Dendritic cell treated with granulocyte-macrophage colony-stimulating factor and Interleukin-4, amounts not matched to agents 40 ng/mL and 50 ng/mL, for 4 days (primary cell): ENCODE measurements at regions not wholly inside any gene's neighbourhood (a gene's known extent, or its start where the extent isn't known, plus 50 kb on each side); places are given as distances from the start of the nearest gene placed in this dataset.

Experiments
- H3K27ac Mint-ChIP-seq: one replicate; pipeline ENCODE4 v1.8.0; 2022; ENCODE audit warnings: mild to moderate bottlenecking, mixed read lengths
- H3K27me3 Mint-ChIP-seq: one replicate; pipeline ENCODE4 v1.8.0; 2022; ENCODE audit warnings: mild to moderate bottlenecking, mixed read lengths
- H3K36me3 Mint-ChIP-seq: one replicate; pipeline ENCODE4 v1.8.0; 2022; ENCODE audit warnings: low read depth, mixed read lengths
- H3K4me1 Mint-ChIP-seq: one replicate; pipeline ENCODE4 v1.8.0; 2022; ENCODE audit warnings: low read depth, mixed read lengths
- H3K4me3 Mint-ChIP-seq: one replicate; pipeline ENCODE4 v1.8.0; 2022; ENCODE audit warnings: mild to moderate bottlenecking, moderate library complexity, mixed read lengths
- H3K9me3 Mint-ChIP-seq: one replicate; pipeline ENCODE4 v1.8.0; 2022; ENCODE audit warnings: mixed read lengths
- intact Hi-C: fragments of 100-400 bp; cut with micrococcal nuclease; formaldehyde crosslinking; loops from one replicate; pipeline ENCODE4 v1.15.0; 2022

DNA sequence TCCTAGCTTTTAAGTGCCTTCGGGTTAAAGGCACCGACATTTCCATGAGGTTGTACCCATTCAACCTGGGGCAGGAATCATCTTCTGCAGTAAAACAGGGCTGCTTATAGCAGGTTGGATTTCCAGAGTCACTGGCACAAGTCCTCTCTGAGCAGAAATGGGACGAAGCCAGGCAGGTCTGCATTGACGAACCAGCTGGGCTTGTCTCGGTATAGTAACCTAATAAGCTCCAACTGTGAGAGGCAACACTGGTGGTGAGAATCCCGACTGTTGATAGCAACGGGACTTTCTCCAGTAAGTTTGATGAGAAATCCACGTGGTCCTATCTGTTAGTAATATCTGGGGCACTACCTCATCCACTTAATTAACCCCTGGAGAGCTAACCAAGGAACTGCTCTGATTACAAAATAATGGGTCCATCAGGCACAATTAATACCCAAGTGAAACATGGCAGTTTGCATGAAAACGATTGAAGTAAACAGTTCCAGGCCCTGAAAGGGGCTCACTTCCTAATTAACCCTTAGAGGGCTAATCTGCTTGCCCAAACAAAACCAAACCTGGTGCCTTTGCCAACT, 491.0 kb upstream of the C9orf72 start:
- H3K4me1 Mint-ChIP-seq, result no peaks in the 10 kb centered on the region
- intact Hi-C loops, result no loop called here
- no peaks in the 10 kb centered on the region for H3K36me3 Mint-ChIP-seq
- H3K4me3 Mint-ChIP-seq, result no peak overlapping the region
- no peaks in the 10 kb centered on the region for H3K27me3 Mint-ChIP-seq
- no peaks in the 10 kb centered on the region for H3K9me3 Mint-ChIP-seq
- no peak overlapping the region for H3K27ac Mint-ChIP-seq

DNA sequence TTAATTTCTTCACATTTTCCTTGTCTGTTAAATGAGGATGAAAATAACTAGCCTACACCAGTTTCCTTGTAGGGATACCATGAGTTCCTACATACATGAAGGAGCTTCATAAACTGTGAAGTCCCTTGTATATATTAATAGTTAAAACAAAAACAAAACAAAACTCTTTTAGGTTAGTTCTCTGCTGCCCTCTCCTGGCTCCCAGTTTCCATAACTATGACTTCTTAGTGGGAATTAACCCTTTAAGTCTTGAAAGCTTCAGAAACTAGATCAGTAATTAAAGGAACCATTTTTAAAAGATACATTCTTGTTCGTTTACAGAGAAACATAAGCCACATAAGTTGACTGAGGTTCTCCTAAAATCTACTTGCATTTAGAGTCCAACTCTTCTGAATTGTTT, 500.0 kb upstream of the C9orf72 start:
- Mint-ChIP-seq H3K27ac (no peak overlapping the region), H3K9me3 (no peaks in the 10 kb centered on the region), H3K27me3 (no peaks in the 10 kb centered on the region), H3K4me3 (no peak overlapping the region), H3K36me3 (no peaks in the 10 kb centered on the region), H3K4me1 (no peaks in the 10 kb centered on the region)
- intact Hi-C loops, result loop anchor here (1.0 to 10.0 kb wide), 2 partner anchors 347 to 528 kb away; no protein-coding TSS in a partner anchor

DNA sequence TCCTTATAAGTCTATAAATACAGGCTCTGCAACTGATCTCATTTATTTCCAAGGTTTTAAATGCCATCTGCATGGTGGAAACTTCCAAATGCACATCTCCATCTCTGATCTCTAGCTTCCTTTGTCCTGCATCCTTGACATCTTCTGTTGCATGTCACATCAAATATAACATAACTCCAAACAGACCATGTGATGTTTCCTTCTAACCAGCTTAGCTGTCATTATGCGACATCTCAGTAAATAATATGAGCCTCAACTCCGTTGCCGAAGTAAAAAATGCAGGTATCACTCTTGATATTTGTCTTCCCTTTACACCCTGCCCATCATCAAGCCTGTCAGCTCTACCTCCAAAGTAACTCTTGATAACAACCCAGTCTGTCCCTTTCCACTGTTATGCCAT, 506.4 kb upstream of the C9orf72 start:
- Mint-ChIP-seq H3K36me3 (no peaks in the 10 kb centered on the region), H3K27ac (no peak overlapping the region), H3K4me1 (no peaks in the 10 kb centered on the region), H3K4me3 (no peak overlapping the region), H3K9me3 (no peaks in the 10 kb centered on the region), H3K27me3 (no peaks in the 10 kb centered on the region)
- intact Hi-C loops, result loop anchor here (10.0 kb wide), 1 partner anchor 535 kb away; no protein-coding TSS in a partner anchor

DNA sequence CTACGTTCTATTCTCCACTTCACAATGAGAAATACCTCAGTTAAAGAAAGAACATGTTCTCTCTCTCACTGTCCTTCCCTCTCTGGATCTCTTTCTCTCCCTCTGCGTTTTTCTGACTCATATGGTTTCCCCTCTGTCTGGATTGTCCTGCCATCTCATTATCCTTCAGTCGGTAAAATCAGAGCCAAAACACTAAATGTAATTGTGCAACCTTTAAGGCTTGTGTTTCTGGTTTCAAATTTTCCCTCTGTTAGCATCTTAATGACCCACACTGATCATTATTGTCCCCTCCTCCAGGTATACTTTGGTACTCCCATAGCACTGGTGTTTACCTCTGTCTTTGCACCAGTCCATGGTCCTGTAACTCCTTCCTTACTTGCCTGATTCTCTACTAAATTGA, 509.4 kb upstream of the C9orf72 start:
- Mint-ChIP-seq H3K36me3 (no peaks in the 10 kb centered on the region), H3K27me3 (no peaks in the 10 kb centered on the region), H3K4me1 (no peaks in the 10 kb centered on the region), H3K27ac (no peak overlapping the region), H3K4me3 (no peak overlapping the region), H3K9me3 (no peaks in the 10 kb centered on the region)
- intact Hi-C loops, result no loop called here

DNA sequence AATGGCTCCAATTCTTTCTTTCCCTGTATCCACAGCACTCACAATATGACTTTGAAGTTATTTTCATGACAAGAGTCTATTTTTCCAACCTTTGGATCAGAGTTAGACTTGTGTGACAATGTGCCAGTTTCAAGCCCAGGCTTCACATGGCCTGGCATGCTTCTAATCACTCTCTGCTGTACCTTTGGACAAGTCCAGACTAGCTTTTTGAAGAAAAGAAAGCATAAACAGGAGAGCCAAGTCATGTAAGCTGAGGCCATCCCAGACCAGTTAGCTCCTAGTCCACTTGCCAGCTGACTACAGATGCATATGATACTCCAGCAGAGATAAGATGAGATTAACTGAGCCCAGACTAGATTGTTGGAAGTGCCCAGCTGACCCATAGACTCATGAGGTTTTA, 513.6 kb upstream of the C9orf72 start:
- no peaks in the 10 kb centered on the region for H3K4me1 Mint-ChIP-seq
- no peak overlapping the region for H3K4me3 Mint-ChIP-seq
- intact Hi-C loops, result no loop called here
- H3K27me3 Mint-ChIP-seq, result no peaks in the 10 kb centered on the region
- H3K9me3 Mint-ChIP-seq, result peaks cover 11% of the 10 kb centered on the region
- no peaks in the 10 kb centered on the region for H3K36me3 Mint-ChIP-seq
- H3K27ac Mint-ChIP-seq, result no peak overlapping the region

DNA sequence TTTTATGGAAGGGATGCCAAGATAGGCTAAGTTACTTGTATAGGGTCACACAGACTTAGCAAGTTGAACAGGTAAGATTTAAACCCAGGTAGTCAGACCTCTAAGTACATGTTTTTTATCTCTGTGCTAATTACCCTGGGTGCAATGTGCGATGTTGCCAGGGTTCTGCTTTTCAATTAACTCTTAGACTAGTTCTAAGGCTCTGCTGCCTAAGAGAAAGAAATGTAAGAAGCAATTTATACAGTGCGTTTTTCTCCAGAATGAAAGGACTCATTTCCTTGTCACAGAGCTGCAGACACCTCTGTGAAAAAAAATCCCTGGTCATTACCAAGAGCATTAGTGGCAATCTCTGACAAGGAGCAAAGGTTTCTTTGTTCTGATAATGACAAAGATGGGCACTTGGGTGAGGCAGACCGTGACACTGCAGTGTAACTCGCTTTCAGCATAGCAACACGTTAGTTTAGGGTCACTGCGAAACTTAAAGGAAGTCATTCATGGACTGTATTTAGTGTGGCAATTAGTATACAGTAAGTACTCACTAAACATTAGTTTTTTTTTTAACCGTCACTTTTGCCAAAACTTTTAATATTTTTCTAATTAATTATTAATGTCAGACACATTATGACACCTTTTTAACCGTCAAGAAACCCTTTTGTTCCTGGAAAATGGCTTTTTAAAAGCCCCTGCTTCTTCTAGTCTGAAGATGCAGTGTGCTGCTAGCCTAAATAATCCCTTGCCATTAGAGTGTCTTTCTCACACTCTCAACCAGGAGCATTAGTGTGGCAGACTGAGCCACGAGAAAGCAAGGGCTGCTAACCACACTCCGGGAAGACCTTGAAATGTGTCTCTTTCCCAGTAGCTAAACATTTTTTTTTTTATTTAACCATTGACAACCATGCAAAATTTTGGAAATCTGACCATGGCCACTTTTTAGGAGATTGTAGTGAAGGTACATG, 520.0 kb upstream of the C9orf72 start:
- no peak overlapping the region for H3K27ac Mint-ChIP-seq
- intact Hi-C loops, result no loop called here
- H3K36me3 Mint-ChIP-seq, result no peaks in the 10 kb centered on the region
- H3K27me3 Mint-ChIP-seq, result no peaks in the 10 kb centered on the region
- H3K4me1 Mint-ChIP-seq, result no peaks in the 10 kb centered on the region
- H3K9me3 Mint-ChIP-seq, result peaks cover 11% of the 10 kb centered on the region
- H3K4me3 Mint-ChIP-seq, result no peak overlapping the region

DNA sequence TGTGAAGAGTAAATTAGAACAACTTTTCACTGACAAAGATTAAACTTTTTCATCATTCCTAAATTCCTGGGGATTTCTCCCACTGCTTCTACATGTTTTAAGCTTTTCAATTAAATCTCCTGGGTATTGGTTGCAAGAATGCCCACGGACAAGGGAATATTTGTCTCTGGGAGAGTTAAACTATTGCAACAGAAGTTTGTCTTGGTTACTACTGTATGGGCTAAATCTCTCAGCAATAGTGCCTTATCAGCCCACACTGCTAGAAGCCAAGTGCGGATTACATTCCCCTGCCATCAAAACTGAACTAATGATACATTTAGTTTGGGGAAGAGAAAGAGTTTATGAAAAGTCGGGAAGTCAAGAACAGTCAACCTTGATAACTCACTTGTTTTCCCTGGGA, 528.2 kb upstream of the C9orf72 start:
- H3K9me3 Mint-ChIP-seq, result peaks cover 9% of the 10 kb centered on the region
- intact Hi-C loops, result no loop called here
- no peaks in the 10 kb centered on the region for H3K36me3 Mint-ChIP-seq
- no peak overlapping the region for H3K4me3 Mint-ChIP-seq
- no peaks in the 10 kb centered on the region for H3K27me3 Mint-ChIP-seq
- no peak overlapping the region for H3K27ac Mint-ChIP-seq
- no peaks in the 10 kb centered on the region for H3K4me1 Mint-ChIP-seq

DNA sequence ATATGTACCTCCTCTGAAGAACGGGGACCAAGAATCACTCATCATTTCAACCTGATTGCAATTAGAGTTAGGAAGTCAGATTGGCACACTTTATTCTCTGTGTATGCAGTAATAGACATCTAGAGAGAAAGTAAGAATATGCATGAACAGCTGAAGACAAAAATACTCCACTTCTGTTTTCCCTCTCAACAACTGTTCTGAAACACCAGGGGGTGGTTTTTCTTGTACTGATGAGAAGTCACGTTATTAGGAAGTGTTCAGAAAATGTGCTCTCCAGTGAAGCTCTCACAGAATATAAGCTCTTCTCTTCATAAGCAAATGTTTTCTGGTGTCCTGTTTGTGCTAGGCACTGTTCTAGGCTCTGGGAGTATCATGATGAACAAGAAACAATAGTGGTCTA, 531.7 kb upstream of the C9orf72 start:
- intact Hi-C loops, result no loop called here
- no peaks in the 10 kb centered on the region for H3K36me3 Mint-ChIP-seq
- no peak overlapping the region for H3K27ac Mint-ChIP-seq
- H3K4me1 Mint-ChIP-seq, result no peaks in the 10 kb centered on the region
- H3K4me3 Mint-ChIP-seq, result no peak overlapping the region
- H3K27me3 Mint-ChIP-seq, result no peaks in the 10 kb centered on the region
- H3K9me3 Mint-ChIP-seq, result peaks cover 18% of the 10 kb centered on the region

DNA sequence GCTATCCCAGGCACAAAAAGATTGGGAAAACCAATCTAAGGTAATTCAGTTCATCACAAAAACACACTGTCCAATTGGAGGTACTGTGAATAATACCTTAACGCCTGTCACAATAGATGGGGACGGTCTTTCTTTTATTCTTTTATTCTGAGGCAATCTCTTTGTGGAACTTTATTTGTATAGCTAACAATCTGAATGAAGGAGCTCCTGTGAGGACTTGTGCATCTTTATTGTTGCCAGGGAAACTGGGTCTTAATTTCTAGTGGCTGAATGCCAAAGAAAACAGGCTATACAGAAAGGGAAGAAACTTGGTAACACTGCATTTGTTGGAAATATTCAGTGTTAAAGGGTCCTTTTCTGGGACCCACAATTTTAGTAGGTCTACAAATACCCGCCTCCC, 546.9 kb upstream of the C9orf72 start:
- Mint-ChIP-seq H3K4me3 (no peak overlapping the region), H3K27me3 (no peaks in the 10 kb centered on the region), H3K36me3 (no peaks in the 10 kb centered on the region), H3K27ac (no peak overlapping the region), H3K4me1 (no peaks in the 10 kb centered on the region), H3K9me3 (no peaks in the 10 kb centered on the region)
- intact Hi-C loops, result no loop called here

DNA sequence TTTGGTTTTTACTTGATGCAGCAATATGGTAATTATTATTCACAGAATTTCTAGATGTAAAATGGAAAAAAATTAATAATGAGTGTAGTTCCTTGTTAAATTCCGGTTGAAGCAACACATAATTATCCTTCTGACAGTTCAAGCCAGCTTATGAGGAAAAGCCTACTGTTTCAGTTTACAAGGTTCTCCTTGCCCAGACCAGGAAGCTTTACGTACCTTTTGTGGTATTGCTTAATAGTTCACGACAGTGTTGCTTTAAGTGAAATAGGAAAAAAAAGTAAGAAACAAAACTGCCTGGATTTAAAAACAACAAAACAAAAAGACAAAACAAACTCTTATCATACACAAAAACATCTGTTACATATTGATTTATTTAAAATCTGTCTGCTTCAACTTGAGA, 547.3 kb upstream of the C9orf72 start:
- Mint-ChIP-seq H3K27ac (no peak overlapping the region), H3K9me3 (no peaks in the 10 kb centered on the region), H3K4me3 (no peak overlapping the region), H3K4me1 (no peaks in the 10 kb centered on the region), H3K36me3 (no peaks in the 10 kb centered on the region), H3K27me3 (no peaks in the 10 kb centered on the region)
- intact Hi-C loops, result no loop called here

DNA sequence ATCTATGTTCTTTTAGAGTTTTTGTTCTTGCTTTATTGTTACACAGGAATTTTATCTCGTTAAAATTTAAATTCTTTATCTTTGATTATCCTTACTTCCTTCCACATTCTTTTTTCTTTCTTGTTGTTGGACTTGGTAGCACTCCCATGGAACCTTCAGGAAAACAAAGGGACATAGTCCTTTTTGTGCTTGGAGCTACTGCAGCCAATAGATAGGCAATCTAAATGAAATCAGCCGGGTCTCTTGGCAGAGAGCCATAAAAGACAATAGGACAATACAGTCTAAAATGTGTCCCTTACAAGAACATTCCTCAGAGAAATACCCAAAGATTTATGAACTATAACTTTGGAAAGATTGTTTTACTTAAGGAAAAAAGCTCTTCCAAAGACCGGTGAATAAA, 548.1 kb upstream of the C9orf72 start:
- no peak overlapping the region for H3K4me3 Mint-ChIP-seq
- H3K36me3 Mint-ChIP-seq, result no peaks in the 10 kb centered on the region
- H3K9me3 Mint-ChIP-seq, result no peaks in the 10 kb centered on the region
- no peak overlapping the region for H3K27ac Mint-ChIP-seq
- H3K4me1 Mint-ChIP-seq, result no peaks in the 10 kb centered on the region
- intact Hi-C loops, result no loop called here
- no peaks in the 10 kb centered on the region for H3K27me3 Mint-ChIP-seq

DNA sequence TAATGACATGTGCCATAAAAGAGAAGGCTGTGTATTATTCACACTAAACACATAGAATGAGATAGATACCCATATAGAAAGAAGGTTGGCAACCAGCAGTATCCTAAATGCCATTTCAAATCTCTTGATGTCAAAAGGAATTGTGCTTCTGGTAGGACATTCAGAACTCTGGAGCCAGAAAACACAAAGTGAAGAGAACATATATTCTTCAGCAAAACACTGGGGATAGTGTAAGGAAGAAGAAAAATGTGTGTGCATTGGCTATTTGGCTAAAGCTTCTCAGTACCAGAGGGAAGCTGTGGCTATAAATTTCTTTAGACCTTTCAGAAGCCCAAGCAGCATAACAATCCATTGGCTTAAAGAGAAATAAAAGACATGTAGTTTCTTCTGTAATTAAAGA, 551.6 kb upstream of the C9orf72 start:
- H3K4me3 Mint-ChIP-seq, result no peak overlapping the region
- no peak overlapping the region for H3K27ac Mint-ChIP-seq
- H3K4me1 Mint-ChIP-seq, result no peaks in the 10 kb centered on the region
- no peaks in the 10 kb centered on the region for H3K36me3 Mint-ChIP-seq
- no peaks in the 10 kb centered on the region for H3K9me3 Mint-ChIP-seq
- H3K27me3 Mint-ChIP-seq, result no peaks in the 10 kb centered on the region
- intact Hi-C loops, result no loop called here

DNA sequence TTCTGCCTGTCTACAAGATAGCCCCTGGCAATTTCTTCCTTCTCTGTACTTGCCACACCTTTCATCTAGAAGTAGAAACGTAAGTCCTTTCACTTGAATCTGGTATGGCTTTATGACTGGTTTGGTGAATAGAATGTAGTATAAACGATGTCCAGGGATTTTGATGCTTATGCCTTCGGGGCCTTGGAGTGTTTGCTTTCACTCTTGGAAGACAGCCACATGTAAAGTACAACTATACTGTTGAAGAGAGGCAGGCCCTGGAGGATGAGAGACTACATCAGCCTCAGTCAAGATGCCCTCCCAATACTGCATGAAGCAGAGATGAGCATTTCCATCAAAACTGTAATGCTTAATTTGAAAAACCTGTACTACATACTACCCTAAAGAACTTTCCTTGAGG, 553.8 kb upstream of the C9orf72 start:
- H3K4me1 Mint-ChIP-seq, result no peaks in the 10 kb centered on the region
- no peak overlapping the region for H3K27ac Mint-ChIP-seq

DNA sequence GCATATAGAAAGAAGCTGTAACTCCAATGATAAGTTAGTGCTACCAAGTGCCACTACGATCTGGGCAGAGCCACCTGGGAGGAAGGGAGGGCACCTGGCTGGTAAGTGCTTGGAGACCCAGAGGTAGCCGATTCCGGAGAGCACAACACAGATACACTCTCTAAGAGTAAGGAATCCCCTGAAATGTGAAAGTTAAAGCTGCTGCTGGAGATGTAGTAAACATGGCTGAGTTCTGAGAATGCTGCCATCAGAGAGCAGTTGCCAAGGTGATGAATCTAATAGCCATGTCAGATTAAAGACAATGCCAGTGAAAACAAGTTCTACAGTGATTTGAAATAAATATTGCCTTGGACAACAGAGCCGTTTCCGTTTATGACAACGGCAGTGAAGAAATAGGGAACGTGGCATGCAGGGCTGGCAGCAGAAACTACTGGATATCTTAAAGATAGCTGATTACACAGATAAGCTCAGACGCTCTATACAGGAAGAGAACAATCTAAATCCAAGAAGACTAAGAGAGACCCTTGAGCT, 561.2 kb upstream of the C9orf72 start:
- Mint-ChIP-seq H3K4me1 (no peaks in the 10 kb centered on the region), H3K27ac (no peak overlapping the region), H3K9me3 (no peaks in the 10 kb centered on the region), H3K27me3 (no peaks in the 10 kb centered on the region), H3K4me3 (no peak overlapping the region), H3K36me3 (no peaks in the 10 kb centered on the region)
- intact Hi-C loops, result no loop called here

More for the DNA sequence above, 553.8 kb upstream of the C9orf72 start:
- Mint-ChIP-seq H3K9me3 (no peaks in the 10 kb centered on the region), H3K4me3 (no peak overlapping the region), H3K36me3 (no peaks in the 10 kb centered on the region), H3K27me3 (no peaks in the 10 kb centered on the region)
- intact Hi-C loops, result no loop called here
